Psoas muscle (tissue), 7 donors: ENCODE measurements at regions not wholly inside any gene's neighbourhood (a gene's known extent, or its start where the extent isn't known, plus 50 kb on each side); places are given as distances from the start of the nearest gene placed in this dataset.

Experiments
- ATAC-seq, 4 donors: fragments of 200-7000 bp; cut with Tn5 transposase; one replicate each; pipeline ENCODE4 v1.9.1; 2020; ENCODE audit warnings: moderate library complexity in 3 of 4, mild to moderate bottlenecking in 2 of 4
- DNase-seq, 2 donors: peaks; one replicate each; pipeline ENCODE4 v3.0.0-alpha.2; 2020
- H3K27ac ChIP-seq: fragments of 200-600 bp; one replicate; pipeline ENCODE4 v1.8.0; 2022
- H3K27me3 ChIP-seq, 3 donors: fragments of 200-600 bp in 1 of 3; one replicate each; pipeline versions ENCODE4 v1.6.1 to v1.8.0; 2013 to 2022; ENCODE audit warnings: low read length in 2 of 3, mild to moderate bottlenecking in 2 of 3, moderate library complexity in 1 of 3; ENCODE audit not compliant: insufficient read depth in 3 of 3
- H3K36me3 ChIP-seq, 2 donors: fragments of 200-600 bp in 1 of 2; one replicate each; pipeline versions ENCODE4 v1.6.1 to v1.8.0; 2013 to 2022; ENCODE audit warnings: low read depth in 1 of 2, mild to moderate bottlenecking in 1 of 2, moderate library complexity in 1 of 2; ENCODE audit not compliant: insufficient read depth in 1 of 2
- H3K4me1 ChIP-seq: fragments of 200-600 bp; one replicate; pipeline ENCODE4 v1.8.0; 2022
- H3K4me3 ChIP-seq: fragments of 200-600 bp; one replicate; pipeline ENCODE4 v1.8.0; 2022; ENCODE audit warnings: mild to moderate bottlenecking
- H3K9me3 ChIP-seq: fragments of 200-600 bp; one replicate; pipeline ENCODE4 v1.8.0; 2022
- CTCF ChIP-seq: fragments of 200-600 bp; IDR thresholded peaks from one replicate; pipeline ENCODE4 v1.8.0; 2022; ENCODE audit warnings: antibody characterized with exemption
- WGBS, 3 donors: extraction: QIAGEN DNeasy Blood & Tissue Kit; methylation state at CpG; one replicate each; pipeline versions ENCODE4 v1.1.6 to v1.1.7; 2013; 5-methylcytosine and 5-hydroxymethylcytosine counted together
- intact Hi-C, 2 donors: fragments of 100-400 bp; cut with DNase I; formaldehyde crosslinking; loops; one replicate each; pipeline versions ENCODE4 v1.11.0 to v1.14.2; 2022
- donor health status: healthy with polysubstance abuse.
- donor health status: DM: no; HTN: no; CAD: no; lungs with moderate emphysema.
- donor health status: Bipolar disorder and iron deficiency.
- donor health status: healthy.
- donor health status: DM: yes; HTN: yes; CAD: no.
- donor health status: DM: no; HTN: no; CAD: no.
- donor health status: DM: yes; HTN: yes; CAD: no.

GRCh38 chr3:126267976-126268615 is 87.7 kb upstream of the ALDH1L1 start:
- Histone ChIP-seq H3K36me3 (no peaks in the 10 kb centered on the region), H3K4me3 (peak overlapping the region; percentile 67), H3K4me1 (peaks cover 41% of the 10 kb centered on the region), H3K27ac (peak overlapping the region; percentile 89), H3K27me3 (no peaks in the 10 kb centered on the region), H3K9me3 (no peaks in the 10 kb centered on the region)
- DNase-seq = peak in 1 of 2 donors; percentile 57
- intact Hi-C loops = loop anchor here (2.0 to 10.0 kb wide), 2 partner anchors 19 to 207 kb away; partner anchors contain the start of gene ZXDC (in 1 of the 2)
- no peak for TF ChIP-seq CTCF
- ATAC-seq = no peak
- whole genome bisulfite sequencing, 3 donors = 70 to 80% (median 73%) methylated on average over 15 of the region's 15 CpGs

DNA sequence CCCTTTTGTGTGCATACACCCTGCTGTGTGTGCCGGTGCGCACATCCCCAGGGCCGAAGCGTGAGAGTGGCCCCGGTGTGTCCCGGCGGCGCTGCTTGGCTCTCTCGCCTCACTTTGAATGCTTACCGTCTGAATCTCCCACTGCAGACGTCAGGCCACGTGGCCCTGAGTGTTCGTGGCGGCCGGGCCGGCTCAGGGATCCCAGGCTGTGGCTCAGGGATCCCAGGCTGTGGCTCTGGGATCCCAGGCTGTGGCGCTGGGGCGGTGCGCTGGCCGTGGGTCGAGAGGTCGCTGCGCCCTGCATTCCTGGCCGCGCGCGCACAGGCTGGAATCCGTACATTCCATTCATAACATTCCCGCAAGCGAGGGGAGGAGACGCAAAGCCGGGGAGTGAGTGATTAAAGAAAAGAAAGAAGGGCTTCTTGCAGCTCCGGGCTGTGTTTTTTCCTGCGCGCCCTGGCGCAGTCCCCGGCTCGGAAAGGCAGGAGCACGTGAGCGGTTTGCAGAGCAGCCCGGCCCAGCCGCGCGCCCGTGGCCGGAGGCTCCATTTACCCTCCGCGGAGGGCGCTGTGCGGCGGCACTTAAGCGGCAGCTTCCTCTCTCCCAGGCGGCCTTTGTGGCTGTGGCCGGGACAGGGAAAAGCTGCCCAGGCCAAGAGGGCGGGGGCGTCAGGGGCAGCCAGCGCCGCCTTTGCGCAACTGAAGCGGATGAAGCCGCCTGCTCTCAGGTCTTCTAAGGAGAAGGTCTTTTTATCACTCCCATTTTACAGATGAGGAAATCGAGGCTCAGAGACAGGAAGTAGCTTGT is 87.0 kb upstream of the ALDH1L1 start:
- Histone ChIP-seq H3K4me1 (peaks cover 41% of the 10 kb centered on the region), H3K27ac (peak overlapping the region; percentile 89), H3K36me3 (no peaks in the 10 kb centered on the region), H3K9me3 (no peaks in the 10 kb centered on the region), H3K4me3 (peak overlapping the region; percentile 67), H3K27me3 (no peaks in the 10 kb centered on the region)
- DNase-seq = peak; percentile 79 to 88
- ATAC-seq = peak; percentile 72 to 81 (median 75)
- 2 to 4% (median 3%) methylated on average over 61 to 62 of the region's 62 CpGs for WGBS, 3 donors
- intact Hi-C loops = loop anchor here in 1 of 2 donors (10.0 kb wide), 1 partner anchor 207 kb away; the partner anchor contains the start of gene ZXDC
- peak; percentile 16 for TF ChIP-seq CTCF

DNA sequence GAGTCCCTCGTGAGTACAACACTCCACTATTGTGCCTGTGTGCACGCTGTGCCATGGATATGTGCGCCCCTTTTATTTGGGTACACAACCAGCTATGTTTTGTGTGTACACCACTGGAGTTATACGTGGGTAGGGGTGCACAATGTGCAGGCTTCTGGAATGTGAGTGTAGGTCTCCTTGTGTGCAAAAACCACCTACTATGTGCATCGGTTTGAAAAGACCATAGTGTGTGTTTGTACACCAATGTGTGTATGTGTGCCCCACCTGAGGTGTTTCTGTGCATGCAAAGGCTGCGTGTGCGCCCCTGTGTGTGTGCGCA is 86.4 kb upstream of the ALDH1L1 start:
- peak overlapping the region; percentile 67 for H3K4me3 ChIP-seq
- intact Hi-C loops = loop anchor here in 1 of 2 donors (10.0 kb wide), 1 partner anchor 208 kb away; the partner anchor contains the start of gene ZXDC

DNA sequence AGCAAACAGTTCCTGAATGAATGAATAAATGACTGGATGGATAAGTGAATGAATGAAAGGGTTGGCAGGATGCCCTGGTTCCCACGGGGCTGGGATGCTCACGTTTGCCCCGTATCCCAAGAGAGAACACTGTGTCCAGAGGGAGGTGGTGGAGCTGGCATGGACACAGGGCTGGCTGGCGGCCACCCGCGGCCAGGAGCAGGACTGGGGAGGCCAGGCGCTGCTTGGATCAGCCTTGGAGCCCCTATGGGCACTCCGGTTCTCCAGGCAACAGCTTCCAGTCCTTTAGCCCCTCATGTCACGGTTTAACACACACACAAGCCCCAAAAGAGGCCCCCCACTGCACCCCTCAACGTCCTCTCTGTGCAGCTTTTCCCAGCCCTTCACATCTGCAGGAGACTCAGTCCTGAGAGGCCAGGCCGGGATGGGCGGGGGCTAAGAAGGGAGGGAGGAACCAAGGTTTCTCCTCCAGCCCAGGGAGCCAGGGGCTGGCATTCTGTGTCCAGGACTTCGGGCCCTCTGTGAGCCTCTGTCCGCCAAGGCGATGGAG is 86.0 kb upstream of the ALDH1L1 start:
- ATAC-seq (peak; percentile 47 to 83 (median 80)), DNase-seq (peak; percentile 77 to 94)
- no peak for TF ChIP-seq CTCF
- H3K4me3 ChIP-seq = peak overlapping the region; percentile 67
- H3K4me1 ChIP-seq = peaks cover 45% of the 10 kb centered on the region
- intact Hi-C loops = loop anchor here in 1 of 2 donors (10.0 kb wide), 1 partner anchor 208 kb away; the partner anchor contains the start of gene ZXDC
- H3K9me3 ChIP-seq = no peaks in the 10 kb centered on the region
- H3K27ac ChIP-seq = peak overlapping the region; percentile 89
- no peaks in the 10 kb centered on the region for H3K27me3 ChIP-seq
- no peaks in the 10 kb centered on the region for H3K36me3 ChIP-seq
- 31 to 45% (median 32%) methylated on average over 15 of the region's 15 CpGs for WGBS, 3 donors

More for the DNA sequence above, 86.4 kb upstream of the ALDH1L1 start:
- no peaks in the 10 kb centered on the region for H3K9me3 ChIP-seq
- DNase-seq (no peak), ATAC-seq (peak in 1 of 4 donors; percentile 11)
- TF ChIP-seq CTCF = no peak
- peaks cover 41% of the 10 kb centered on the region for H3K4me1 ChIP-seq
- H3K27me3 ChIP-seq = no peaks in the 10 kb centered on the region
- WGBS, 3 donors = 53 to 68% (median 62%) methylated on average over 8 of the region's 8 CpGs
- peak overlapping the region; percentile 89 for H3K27ac ChIP-seq
- no peaks in the 10 kb centered on the region for H3K36me3 ChIP-seq
